H1 (cell line): ENCODE measurements at regions not wholly inside any gene's neighbourhood (a gene's known extent, or its start where the extent isn't known, plus 50 kb on each side); places are given as distances from the start of the nearest gene placed in this dataset.

ENCODE experiments used
- CTCF ChIA-PET: fragments of 300-600 bp; sonication (Branson Sonifier 250); formaldehyde crosslinking; loops from one replicate; lab custom pipeline; 2021; ENCODE audit not compliant: partially characterized antibody; lab: Charles Lee
- POLR2A ChIA-PET: fragments of 300-600 bp; sonication (Branson Sonifier 250); formaldehyde crosslinking; loops from one replicate; lab custom pipeline; 2021; ENCODE audit warnings: inconsistent platforms; ENCODE audit not compliant: partially characterized antibody; lab: Charles Lee
- DNase-seq, 2 experiments: peaks; one replicate each; pipeline versions ENCODE4 v3.0.0 to v3.0.0-alpha.2; 2010 to 2022; ENCODE audit warnings: low spot score in 2 of 2, low read depth in 1 of 2, mixed read lengths in 1 of 2
- FAIRE-seq: peaks from 2 replicates; lab custom pipeline; 2011; peaks lifted over from hg19 to GRCh38; lab: Jason Lieb, UNC
- H2AFZ ChIP-seq: 2 replicates; pipeline ENCODE4 v1.8.1; 2012; ENCODE audit warnings: low read length, inconsistent platforms
- H2AK5ac ChIP-seq: 2 replicates; pipeline ENCODE4 v1.6.1; 2013; ENCODE audit warnings: low read depth, low read length
- H2BK120ac ChIP-seq: replicated peaks from 2 replicates; pipeline ENCODE3; 2013; ENCODE audit warnings: low read depth, low read length, inconsistent platforms
- H2BK12ac ChIP-seq: 2 replicates; pipeline ENCODE4 v1.6.1; 2013; ENCODE audit warnings: low read depth, low read length
- H2BK15ac ChIP-seq: 2 replicates; pipeline ENCODE4 v1.6.1; 2013; ENCODE audit warnings: low read length
- H2BK20ac ChIP-seq: 2 replicates; pipeline ENCODE4 v1.6.1; 2013; ENCODE audit warnings: low read length
- H2BK5ac ChIP-seq: 2 replicates; pipeline ENCODE4 v1.6.1; 2013; ENCODE audit warnings: low read depth, low read length
- H3K14ac ChIP-seq: 2 replicates; pipeline ENCODE4 v1.6.1; 2013; ENCODE audit warnings: inconsistent platforms; ENCODE audit not compliant: insufficient read length
- H3K18ac ChIP-seq: 2 replicates; pipeline ENCODE4 v1.6.1; 2013; ENCODE audit warnings: low read length; ENCODE audit errors: extremely low read depth
- H3K23ac ChIP-seq: 2 replicates; pipeline ENCODE4 v1.6.1; 2013; ENCODE audit warnings: inconsistent platforms; ENCODE audit not compliant: insufficient read length
- H3K23me2 ChIP-seq: 2 replicates; pipeline ENCODE4 v1.6.1; 2013; ENCODE audit warnings: low read depth, low read length
- H3K27ac ChIP-seq: 2 replicates; pipeline ENCODE4 v1.6.1; 2011; ENCODE audit warnings: low read depth, low read length, inconsistent platforms
- H3K27me3 ChIP-seq, 4 experiments: replicated peaks in 1 of 4; 1 replicate in 1 of 4; 2 replicates in 3 of 4; pipeline versions ENCODE4 v1.6.1 to v1.8.1; 2011 to 2013; ENCODE audit warnings: low read length in 3 of 4, mild to moderate bottlenecking in 3 of 4, inconsistent platforms in 2 of 4, mixed read lengths in 2 of 4, moderate library complexity in 1 of 4; ENCODE audit not compliant: control insufficient read depth in 3 of 4, insufficient read depth in 3 of 4; ENCODE audit errors: extremely low read depth in 1 of 4
- H3K36me3 ChIP-seq, 4 experiments: 2 replicates each; pipeline versions ENCODE4 v1.6.1 to v1.8.1; 2011 to 2013; ENCODE audit warnings: mild to moderate bottlenecking in 4 of 4, low read length in 3 of 4, moderate library complexity in 2 of 4, control low read depth in 1 of 4, inconsistent platforms in 1 of 4; ENCODE audit not compliant: insufficient read depth in 4 of 4, control insufficient read depth in 2 of 4
- H3K4ac ChIP-seq: replicated peaks from 2 replicates; pipeline ENCODE3; 2013; ENCODE audit warnings: low read length, low read depth, mixed read lengths, inconsistent platforms; ENCODE audit not compliant: insufficient read length
- H3K4me1 ChIP-seq, 4 experiments: replicated peaks in 1 of 4; 1 replicate in 1 of 4; 2 replicates in 3 of 4; pipeline versions ENCODE4 v1.6.1 to v1.8.1; 2011 to 2013; ENCODE audit warnings: low read length in 3 of 4, inconsistent platforms in 2 of 4, mixed read lengths in 1 of 4; ENCODE audit not compliant: insufficient read depth in 4 of 4, control insufficient read depth in 3 of 4
- H3K4me2 ChIP-seq, 2 experiments: 2 replicates each; pipeline versions ENCODE4 v1.6.1 to v1.8.1; 2011 to 2013; ENCODE audit warnings: low read depth in 2 of 2, low read length in 2 of 2, control low read depth in 1 of 2, inconsistent platforms in 1 of 2, mild to moderate bottlenecking in 1 of 2; ENCODE audit not compliant: insufficient read depth in 1 of 2
- H3K4me3 ChIP-seq, 4 experiments: fragments of 200-600, 300-600 bp in 1 of 4; sonication (generic), shearing (Covaris generic), sonication (Bioruptor Twin) in 1 of 4; 2 replicates each; pipeline versions ENCODE4 v1.5.1 to v1.8.1; 2011 to 2016; ENCODE audit warnings: low read length in 4 of 4, low read depth in 3 of 4, control low read depth in 2 of 4, inconsistent platforms in 2 of 4, mild to moderate bottlenecking in 2 of 4, mixed read lengths in 1 of 4, moderate library complexity in 1 of 4; ENCODE audit not compliant: insufficient read depth in 2 of 4; ENCODE audit errors: extremely low read depth in 1 of 4
- H3K56ac ChIP-seq: replicated peaks from 2 replicates; pipeline ENCODE3; 2013; ENCODE audit warnings: low read depth, mild to moderate bottlenecking, mixed read lengths, low read length, inconsistent platforms; ENCODE audit not compliant: insufficient read length
- H3K79me1 ChIP-seq: 2 replicates; pipeline ENCODE4 v1.6.1; 2013; ENCODE audit warnings: low read depth, low read length, control low read depth
- H3K79me2 ChIP-seq, 2 experiments: 2 replicates each; pipeline versions ENCODE4 v1.6.1 to v1.8.1; 2012 to 2013; ENCODE audit warnings: low read length in 2 of 2, mild to moderate bottlenecking in 2 of 2, inconsistent platforms in 1 of 2; ENCODE audit not compliant: insufficient read depth in 2 of 2, control insufficient read depth in 1 of 2
- H3K9ac ChIP-seq, 4 experiments: replicated peaks in 1 of 4; 1 replicate in 1 of 4; 2 replicates in 3 of 4; pipeline versions ENCODE4 v1.6.1 to v1.8.1; 2011 to 2013; ENCODE audit warnings: low read depth in 3 of 4, low read length in 3 of 4, control low read depth in 2 of 4, mild to moderate bottlenecking in 2 of 4, moderate library complexity in 2 of 4, inconsistent platforms in 1 of 4; ENCODE audit errors: extremely low read depth in 1 of 4
- H3K9me3 ChIP-seq, 2 experiments: 2 replicates each; pipeline versions ENCODE4 v1.6.1 to v1.8.1; 2012 to 2013; ENCODE audit warnings: mild to moderate bottlenecking in 2 of 2, moderate library complexity in 2 of 2, control low read depth in 1 of 2, inconsistent platforms in 1 of 2, low read depth in 1 of 2, low read length in 1 of 2, mixed read lengths in 1 of 2; ENCODE audit not compliant: insufficient read depth in 2 of 2
- H4K20me1 ChIP-seq, 2 experiments: replicated peaks in 1 of 2; 2 replicates each; pipeline versions ENCODE3 to v1.8.1; 2011 to 2013; ENCODE audit warnings: inconsistent platforms in 2 of 2, low read length in 2 of 2, mild to moderate bottlenecking in 1 of 2; ENCODE audit not compliant: insufficient read depth in 2 of 2, control insufficient read depth in 1 of 2
- H4K5ac ChIP-seq: 2 replicates; pipeline ENCODE4 v1.6.1; 2013; ENCODE audit warnings: low read length, low read depth, mixed read lengths, inconsistent platforms; ENCODE audit not compliant: insufficient read length
- H4K8ac ChIP-seq: 2 replicates; pipeline ENCODE4 v1.8.0; 2013; ENCODE audit warnings: mild to moderate bottlenecking, moderate library complexity, low read length, inconsistent platforms; ENCODE audit not compliant: insufficient read depth; ENCODE audit errors: extremely low read depth
- H4K91ac ChIP-seq: replicated peaks from 2 replicates; pipeline ENCODE3; 2013; ENCODE audit warnings: low read length, mixed read lengths, inconsistent platforms; ENCODE audit not compliant: insufficient read length
- ASH2L ChIP-seq: fragments of 200-600, 300-600 bp; sonication (generic); IDR thresholded peaks from one replicate; pipeline ENCODE4 v1.7.1; 2017; ENCODE audit warnings: low read length
- BRCA1 ChIP-seq: IDR thresholded peaks from 2 replicates; pipeline ENCODE4 v1.6.1; 2012; ENCODE audit warnings: low read depth, low read length, improper control_type of control experiment
- CBX5 ChIP-seq: fragments of 300-800, 300-1000 bp; sonication (generic); IDR thresholded peaks from 2 replicates; pipeline ENCODE4 v1.7.1; 2016; ENCODE audit warnings: antibody characterized with exemption, low read length, low read depth
- EP300 ChIP-seq, 2 experiments: IDR thresholded peaks; 1 replicate in 1 of 2; 2 replicates in 1 of 2; pipeline ENCODE4 v1.6.1; 2011 to 2012; ENCODE audit warnings: low read depth in 2 of 2, low read length in 2 of 2, mild to moderate bottlenecking in 2 of 2, borderline replicate concordance in 1 of 2, inconsistent platforms in 1 of 2, moderate library complexity in 1 of 2
- EZH2 ChIP-seq: fragments of 200-600 bp; sonication (generic); IDR thresholded peaks from 2 replicates; pipeline ENCODE4 v1.7.1; 2012; ENCODE audit warnings: low read depth, mild to moderate bottlenecking, moderate library complexity, low read length, inconsistent platforms; ENCODE audit not compliant: severe bottlenecking
- RBBP5 ChIP-seq: IDR thresholded peaks from 2 replicates; pipeline ENCODE4 v1.7.1; 2012; ENCODE audit warnings: low read depth, mild to moderate bottlenecking, inconsistent platforms, low read length, moderate library complexity, borderline replicate concordance
- SAP30 ChIP-seq: fragments of 300-600 bp; sonication (generic); IDR thresholded peaks from 2 replicates; pipeline ENCODE4 v1.7.1; 2012; ENCODE audit warnings: low read length, moderate library complexity, mild to moderate bottlenecking, inconsistent platforms; ENCODE audit not compliant: insufficient read depth, insufficient replicate concordance
- WGBS, 2 experiments: shearing (Covaris generic) in 1 of 2; methylation state at CpG; one replicate each; pipeline versions ENCODE4 v1.1.6 to v1.1.7; 2013 to 2015; ENCODE audit warnings: low lambda C conversion rate in 2 of 2, mixed read lengths in 2 of 2, inconsistent platforms in 1 of 2, low coverage in 1 of 2, missing lambda C conversion rate in 1 of 2; ENCODE audit not compliant: insufficient replicate concordance in 2 of 2, insufficient coverage in 1 of 2, insufficient read length in 1 of 2; ENCODE audit errors: extremely low coverage in 1 of 2, missing lambda C conversion rate in 1 of 2; 5-methylcytosine and 5-hydroxymethylcytosine counted together

DNA sequence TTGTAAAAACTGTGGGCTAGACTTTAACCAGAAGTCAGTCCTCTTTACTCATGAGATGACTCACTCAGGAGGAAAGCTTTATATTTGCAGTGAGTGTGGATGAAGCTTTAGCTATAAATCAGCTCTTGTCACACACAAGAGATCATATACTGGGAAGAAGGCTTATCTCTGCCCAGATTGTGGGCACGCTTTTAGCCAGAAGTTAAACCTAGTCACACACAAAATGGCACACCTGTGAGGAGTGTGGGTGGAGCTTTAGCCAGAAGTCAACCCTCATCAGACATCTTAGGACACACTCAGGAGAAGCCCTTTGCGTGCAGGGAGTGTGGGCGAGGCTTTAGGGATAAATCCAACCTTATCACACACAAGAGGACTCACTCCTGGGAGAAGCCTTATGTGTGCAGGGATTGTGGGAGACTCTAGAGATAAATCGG, 706.9 kb upstream of the LUZP2 start:
- no peaks in the 10 kb centered on the region for H3K27me3 ChIP-seq
- H3K79me1 ChIP-seq: no peaks in the 10 kb centered on the region
- no peaks in the 10 kb centered on the region for H3K4me1 ChIP-seq
- H3K36me3 ChIP-seq: no peaks in the 10 kb centered on the region
- H2AK5ac ChIP-seq: no peak overlapping the region
- no peaks in the 10 kb centered on the region for H3K9me3 ChIP-seq
- H3K23ac ChIP-seq: no peak overlapping the region
- H3K27ac ChIP-seq: no peak overlapping the region
- H3K56ac ChIP-seq: no peak overlapping the region
- H4K91ac ChIP-seq: no peak overlapping the region
- no peak overlapping the region for H2BK120ac ChIP-seq
- FAIRE-seq: no peak
- H3K9ac ChIP-seq: no peak overlapping the region
- no peak overlapping the region for H3K18ac ChIP-seq
- H3K4me2 ChIP-seq: no peak overlapping the region
- H2BK5ac ChIP-seq: no peak overlapping the region
- 96% methylated on average over 4 of the region's 4 CpGs; no CpG with 5 or more reads in 1 of the 2 experiments for WGBS, 2 experiments
- no peaks in the 10 kb centered on the region for H3K79me2 ChIP-seq
- no peak overlapping the region for H2BK15ac ChIP-seq
- H4K8ac ChIP-seq: no peak overlapping the region
- no peak overlapping the region for H3K4ac ChIP-seq
- H3K23me2 ChIP-seq: no peaks in the 10 kb centered on the region
- CTCF ChIA-PET: interaction anchor here (1.3 kb wide), 1 partner anchor 15 kb away, joined by 3 read pairs; no protein-coding TSS in a partner anchor
- no peak overlapping the region for H2BK20ac ChIP-seq
- no peak overlapping the region for H3K14ac ChIP-seq
- no peak overlapping the region for H3K4me3 ChIP-seq
- no peak overlapping the region for H2AFZ ChIP-seq
- no peak overlapping the region for H2BK12ac ChIP-seq
- no peak overlapping the region for H4K5ac ChIP-seq
- POLR2A ChIA-PET: no interaction called here
- DNase-seq: no peak
- H4K20me1 ChIP-seq: no peaks in the 10 kb centered on the region
- TF ChIP-seq ASH2L (no peak), EZH2 (no peak), BRCA1 (no peak), EP300 (IDR thresholded peaks at IDR 0.05; ENCODE audit: borderline replicate concordance in 1 of 2, low read depth in 2 of 2, low read length in 2 of 2) (no peak), CBX5 (no peak), RBBP5 (no peak), SAP30 (no peak)
